HEK293 (cell line): ENCODE measurements at regions not wholly inside any gene's neighbourhood (a gene's known extent, or its start where the extent isn't known, plus 50 kb on each side); places are given as distances from the start of the nearest gene placed in this dataset.

Source experiments
- CTCF ChIA-PET: fragments of 350-600 bp; formaldehyde crosslinking; extraction: SDS; loops from one replicate; lab custom pipeline; 2021; ENCODE audit warnings: antibody characterized with exemption; lab: Yijun Ruan, JAX
- POLR2A ChIA-PET: fragments of 300-600 bp; formaldehyde crosslinking; extraction: SDS; loops from one replicate; lab custom pipeline; 2020; ENCODE audit warnings: antibody characterized with exemption, inconsistent platforms; lab: Yijun Ruan, JAX
- H3K27ac ChIP-seq: fragments of 200-500 bp; sonication (Bioruptor generic); 2 replicates; pipeline ENCODE4 v1.5.1; 2014; ENCODE audit warnings: low read depth, low read length, control low read depth, inconsistent platforms; ENCODE audit errors: extremely low read depth
- H3K36me3 ChIP-seq, 2 experiments: fragments of 200-500 bp in 1 of 2; sonication (Bioruptor generic) in 1 of 2; 1 replicate in 1 of 2; 2 replicates in 1 of 2; pipeline ENCODE4 v1.5.1; 2014 to 2017; ENCODE audit warnings: inconsistent platforms in 2 of 2, low read length in 2 of 2; ENCODE audit not compliant: control insufficient read depth in 2 of 2, insufficient read depth in 1 of 2
- H3K4me1 ChIP-seq: fragments of 200-500 bp; sonication (Bioruptor generic); 2 replicates; pipeline ENCODE4 v1.5.1; 2014; ENCODE audit warnings: mild to moderate bottlenecking, low read length, inconsistent platforms; ENCODE audit not compliant: control insufficient read depth, insufficient read depth
- H3K4me3 ChIP-seq: 2 replicates; pipeline ENCODE4 v1.5.1; 2011; ENCODE audit warnings: low read depth, mild to moderate bottlenecking, control low read depth, low read length, moderate library complexity
- H3K9me3 ChIP-seq: fragments of 200-500 bp; sonication (Bioruptor generic); 2 replicates; pipeline ENCODE4 v1.5.1; 2014; ENCODE audit warnings: low read depth, low read length, inconsistent platforms; ENCODE audit not compliant: control insufficient read depth, insufficient read depth
- GLI4 ChIP-seq: fragments of 450-650 bp; formaldehyde crosslinking; IDR thresholded peaks from 2 replicates; pipeline ENCODE4 v1.5.1; 2016; ENCODE audit warnings: missing biosample characterization, missing genetic modification characterization
- HOXA7 ChIP-seq: sonication (generic); formaldehyde crosslinking; IDR thresholded peaks from 2 replicates; pipeline ENCODE4 v1.8.1; 2022; ENCODE audit warnings: missing genetic modification reagents, borderline replicate concordance
- KLF1 ChIP-seq: fragments of 450-650 bp; formaldehyde crosslinking; IDR thresholded peaks from 2 replicates; pipeline ENCODE4 v1.5.1; 2016; ENCODE audit warnings: missing biosample characterization, missing genetic modification characterization
- OSR2 ChIP-seq: fragments of 450-650 bp; formaldehyde crosslinking; IDR thresholded peaks from 2 replicates; pipeline ENCODE4 v1.5.1; 2016; ENCODE audit warnings: missing biosample characterization, missing genetic modification characterization
- SP2 ChIP-seq: fragments of 450-650 bp; formaldehyde crosslinking; IDR thresholded peaks from 2 replicates; pipeline ENCODE4 v1.5.1; 2016; ENCODE audit warnings: missing biosample characterization, missing genetic modification characterization
- ZBTB20 ChIP-seq: fragments of 450-650 bp; formaldehyde crosslinking; IDR thresholded peaks from 2 replicates; pipeline ENCODE4 v1.5.1; 2016; ENCODE audit warnings: missing biosample characterization, missing genetic modification characterization
- ZBTB49 ChIP-seq: fragments of 450-650 bp; formaldehyde crosslinking; IDR thresholded peaks from 2 replicates; pipeline ENCODE4 v1.5.1; 2016; ENCODE audit warnings: missing biosample characterization, missing genetic modification characterization, low read depth
- ZNF132 ChIP-seq: fragments of 450-650 bp; formaldehyde crosslinking; IDR thresholded peaks from 2 replicates; pipeline ENCODE4 v1.5.1; 2017; ENCODE audit warnings: missing biosample characterization, missing genetic modification characterization, borderline replicate concordance
- ZNF157 ChIP-seq: fragments of 450-650 bp; formaldehyde crosslinking; IDR thresholded peaks from 2 replicates; pipeline ENCODE4 v1.5.1; 2016; ENCODE audit warnings: missing biosample characterization, missing genetic modification characterization
- ZNF169 ChIP-seq: fragments of 450-650 bp; formaldehyde crosslinking; IDR thresholded peaks from 2 replicates; pipeline ENCODE4 v1.5.1; 2016; ENCODE audit warnings: missing biosample characterization, missing genetic modification characterization
- ZNF175 ChIP-seq: fragments of 450-650 bp; formaldehyde crosslinking; IDR thresholded peaks from 2 replicates; pipeline ENCODE4 v1.5.1; 2016; ENCODE audit warnings: missing biosample characterization, missing genetic modification characterization
- ZNF18 ChIP-seq: fragments of 450-650 bp; formaldehyde crosslinking; IDR thresholded peaks from 2 replicates; pipeline ENCODE4 v1.5.1; 2016; ENCODE audit warnings: missing biosample characterization, missing genetic modification characterization
- ZNF19 ChIP-seq: fragments of 450-650 bp; formaldehyde crosslinking; IDR thresholded peaks from 2 replicates; pipeline ENCODE4; 2016; ENCODE audit warnings: missing biosample characterization, missing genetic modification characterization, low read depth
- ZNF211 ChIP-seq: fragments of 450-650 bp; formaldehyde crosslinking; IDR thresholded peaks from 2 replicates; pipeline ENCODE4 v1.5.1; 2016; ENCODE audit warnings: low read depth, missing biosample characterization, missing genetic modification characterization
- ZNF24 ChIP-seq: fragments of 450-650 bp; formaldehyde crosslinking; IDR thresholded peaks from 2 replicates; pipeline ENCODE4 v1.5.1; 2016; ENCODE audit warnings: missing biosample characterization, missing genetic modification characterization
- ZNF280C ChIP-seq: fragments of 450-650 bp; formaldehyde crosslinking; IDR thresholded peaks from 2 replicates; pipeline ENCODE4 v1.5.1; 2016; ENCODE audit warnings: missing biosample characterization, missing genetic modification characterization
- ZNF354C ChIP-seq: fragments of 450-650 bp; formaldehyde crosslinking; IDR thresholded peaks from 2 replicates; pipeline ENCODE4 v1.5.1; 2016; ENCODE audit warnings: missing biosample characterization, missing genetic modification characterization, low read depth, borderline replicate concordance
- ZNF391 ChIP-seq: fragments of 450-650 bp; formaldehyde crosslinking; IDR thresholded peaks from 2 replicates; pipeline ENCODE4 v1.5.1; 2016; ENCODE audit warnings: low read depth, missing biosample characterization, missing genetic modification characterization, borderline replicate concordance
- ZNF701 ChIP-seq: fragments of 450-650 bp; formaldehyde crosslinking; IDR thresholded peaks from 2 replicates; pipeline ENCODE4 v1.5.1; 2016; ENCODE audit warnings: missing biosample characterization, missing genetic modification characterization
- ZNF791 ChIP-seq: fragments of 450-650 bp; formaldehyde crosslinking; IDR thresholded peaks from 2 replicates; pipeline ENCODE4 v1.5.1; 2016; ENCODE audit warnings: missing biosample characterization, missing genetic modification characterization
- ZNF792 ChIP-seq: fragments of 450-650 bp; formaldehyde crosslinking; IDR thresholded peaks from 2 replicates; pipeline ENCODE4 v1.5.1; 2016; ENCODE audit warnings: missing biosample characterization, missing genetic modification characterization
- ZNF843 ChIP-seq: fragments of 450-650 bp; formaldehyde crosslinking; IDR thresholded peaks from 2 replicates; pipeline ENCODE4 v1.5.1; 2016; ENCODE audit warnings: missing biosample characterization, missing genetic modification characterization
- ZSCAN23 ChIP-seq: fragments of 450-650 bp; formaldehyde crosslinking; IDR thresholded peaks from 2 replicates; pipeline ENCODE4 v1.5.1; 2016; ENCODE audit warnings: missing biosample characterization, missing genetic modification characterization
- ZSCAN4 ChIP-seq: fragments of 450-650 bp; formaldehyde crosslinking; IDR thresholded peaks from 2 replicates; pipeline ENCODE4 v1.5.1; 2017; ENCODE audit warnings: missing biosample characterization, missing genetic modification characterization
- ZSCAN5A ChIP-seq: fragments of 450-650 bp; formaldehyde crosslinking; IDR thresholded peaks from 2 replicates; pipeline ENCODE4 v1.5.1; 2016; ENCODE audit warnings: missing biosample characterization, missing genetic modification characterization
- ZXDB ChIP-seq: fragments of 450-650 bp; formaldehyde crosslinking; IDR thresholded peaks from 2 replicates; pipeline ENCODE4 v1.5.1; 2016; ENCODE audit warnings: missing biosample characterization, missing genetic modification characterization

- ChIA-PET POLR2A (no interaction called here), CTCF (no interaction called here)
- Histone ChIP-seq H3K4me1 (no peaks in the 10 kb centered on the region), H3K9me3 (no peaks in the 10 kb centered on the region), H3K27ac (no peak overlapping the region), H3K36me3 (no peaks in the 10 kb centered on the region), H3K4me3 (no peak overlapping the region)
- TF ChIP-seq ZNF24 (tag by site-specific recombination) (no peak), ZNF792 (tag by site-specific recombination) (no peak), ZNF701 (tag by site-specific recombination) (no peak), ZNF211 (no peak), ZBTB20 (no peak), ZBTB49 (tag by site-specific recombination) (no peak), ZNF132 (no peak), ZNF18 (tag by site-specific recombination) (no peak), ZNF19 (tag by site-specific recombination) (no peak), SP2 (tag by site-specific recombination) (no peak), ZSCAN4 (tag by site-specific recombination) (no peak), HOXA7 (CRISPR knock-in tag) (no peak), ZXDB (tag by site-specific recombination) (no peak), OSR2 (tag by site-specific recombination) (no peak), ZSCAN5A (tag by site-specific recombination) (no peak), ZNF175 (tag by site-specific recombination) (no peak), ZNF843 (tag by site-specific recombination) (no peak), ZSCAN23 (no peak), ZNF280C (tag by site-specific recombination) (no peak)
Measured at GRCh38 chr13:76685938-76686337, 200.3 kb downstream of the KCTD12 start.

- Histone ChIP-seq H3K27ac (no peak overlapping the region), H3K4me1 (no peaks in the 10 kb centered on the region), H3K36me3 (no peaks in the 10 kb centered on the region), H3K4me3 (no peak overlapping the region), H3K9me3 (no peaks in the 10 kb centered on the region)
- ChIA-PET POLR2A (no interaction called here), CTCF (no interaction called here)
- TF ChIP-seq ZNF354C (no peak), ZNF169 (no peak), ZNF791 (tag by site-specific recombination) (no peak), GLI4 (tag by site-specific recombination) (no peak), ZNF157 (tag by site-specific recombination) (no peak), KLF1 (tag by site-specific recombination) (no peak), ZNF391 (tag by site-specific recombination) (no peak)
Measured at GRCh38 chr13:76684336-76684735, 201.9 kb downstream of the KCTD12 start.
